Erythroblast (primary cell): ENCODE measurements at regions not wholly inside any gene's neighbourhood (a gene's known extent, or its start where the extent isn't known, plus 50 kb on each side); places are given as distances from the start of the nearest gene placed in this dataset.

Experiments
- GATA1 ChIP-seq: IDR thresholded peaks from 2 replicates; pipeline ENCODE4 v1.6.1; 2011; ENCODE audit warnings: low read depth, mild to moderate bottlenecking, control low read depth, low read length, moderate library complexity
- POLR2A ChIP-seq: IDR thresholded peaks from 2 replicates; pipeline ENCODE4 v1.6.1; 2011; ENCODE audit warnings: mild to moderate bottlenecking, low read length

DNA sequence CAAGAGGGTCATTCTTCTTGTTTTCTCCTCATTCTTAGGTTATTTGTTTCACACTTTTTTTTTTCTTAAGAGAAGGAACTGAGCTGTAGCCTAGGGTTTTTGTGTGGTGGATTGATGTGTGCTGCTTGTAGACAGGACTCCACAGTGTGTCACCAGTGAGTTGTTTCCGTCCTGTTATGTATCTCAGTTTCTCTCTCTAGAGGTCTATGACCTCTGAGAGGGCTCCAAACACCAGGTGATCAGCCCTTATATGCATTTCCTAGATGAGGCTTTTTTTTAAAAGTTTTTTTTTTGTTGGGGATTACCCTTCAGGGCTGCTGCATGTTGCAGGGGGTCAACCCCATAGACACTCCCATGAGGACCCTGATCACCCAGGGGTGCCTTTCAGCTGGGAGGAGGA, 124.2 kb upstream of the MAST4 start:
- no peak for TF ChIP-seq POLR2A
- TF ChIP-seq GATA1, result no peak
